ENCODE measurements at regions not wholly inside any gene's neighbourhood (a gene's known extent, or its start where the extent isn't known, plus 50 kb on each side); places are given as distances from the start of the nearest gene placed in this dataset.

- intact Hi-C loops (cut with micrococcal nuclease), result no loop called here
- no peak for TF ChIP-seq CTCF (IDR thresholded peaks at IDR 0.05)
- ChIA-PET CTCF (no interaction called here), POLR2A (no interaction called here)
- H3K4me1 Mint-ChIP-seq, result no peaks in the 10 kb centered on the region
- DNase-seq, result no peak
- no peaks in the 10 kb centered on the region for H3K9me3 Mint-ChIP-seq
- no peaks in the 10 kb centered on the region for H3K36me3 Mint-ChIP-seq (ENCODE audit: low read depth)
- H3K27ac Mint-ChIP-seq, result no peak overlapping the region
- ATAC-seq (ENCODE audit: low read depth), result no peak
- no peak overlapping the region for H3K4me3 Mint-ChIP-seq
- H3K27me3 Mint-ChIP-seq, result no peaks in the 10 kb centered on the region
Observed at GRCh38 chr6:21868226-21868625, 274.7 kb downstream of the SOX4 start.

- CTCF ChIA-PET, result no interaction called here
- no peak for DNase-seq
- H3K9me3 Mint-ChIP-seq, result no peaks in the 10 kb centered on the region
- ATAC-seq (ENCODE audit: low read depth), result no peak
- no peaks in the 10 kb centered on the region for H3K27me3 Mint-ChIP-seq
- POLR2A ChIA-PET, result no interaction called here
- H3K36me3 Mint-ChIP-seq (ENCODE audit: low read depth), result no peaks in the 10 kb centered on the region
- no peak overlapping the region for H3K4me3 Mint-ChIP-seq
- no peaks in the 10 kb centered on the region for H3K4me1 Mint-ChIP-seq
- intact Hi-C loops (cut with micrococcal nuclease), result no loop called here
- TF ChIP-seq CTCF (IDR thresholded peaks at IDR 0.05), result no peak
- H3K27ac Mint-ChIP-seq, result no peak overlapping the region
Observed at GRCh38 chr6:21869085-21869771, 275.7 kb downstream of the SOX4 start.

- no peak for TF ChIP-seq CTCF (IDR thresholded peaks at IDR 0.05)
- H3K27me3 Mint-ChIP-seq, result no peaks in the 10 kb centered on the region
- intact Hi-C loops (cut with micrococcal nuclease), result no loop called here
- ChIA-PET CTCF (no interaction called here), POLR2A (interaction anchor here (0.6 kb wide), 1 partner anchor 151 kb away, joined by 8 read pairs; no protein-coding TSS in a partner anchor)
- no peaks in the 10 kb centered on the region for H3K4me1 Mint-ChIP-seq
- no peaks in the 10 kb centered on the region for H3K36me3 Mint-ChIP-seq (ENCODE audit: low read depth)
- ATAC-seq (ENCODE audit: low read depth) (no peak), DNase-seq (no peak)
- H3K9me3 Mint-ChIP-seq, result no peaks in the 10 kb centered on the region
- H3K27ac Mint-ChIP-seq, result no peak overlapping the region
- no peak overlapping the region for H3K4me3 Mint-ChIP-seq
Observed at GRCh38 chr6:21870076-21870730, 276.7 kb downstream of the SOX4 start.

DNA sequence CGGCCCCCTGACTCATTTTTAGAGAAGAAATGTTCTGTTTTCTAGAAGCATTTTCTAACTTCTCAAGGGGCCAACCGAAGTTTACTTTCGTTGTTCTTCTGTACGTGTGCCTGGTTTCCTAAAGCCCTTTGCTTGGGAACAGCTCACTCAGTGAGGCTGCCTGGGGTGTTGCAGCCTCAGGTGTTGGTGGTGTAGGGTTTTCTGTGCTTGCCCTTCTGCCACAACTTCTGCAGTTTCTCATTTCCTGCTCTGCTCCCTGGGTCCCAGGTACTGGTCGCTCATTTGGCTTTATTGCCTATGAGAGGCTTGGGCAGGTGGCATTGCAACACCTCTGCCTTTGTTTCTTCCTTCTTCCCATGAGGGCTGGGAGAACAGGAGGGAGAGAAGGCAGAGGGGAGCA, 278.3 kb downstream of the SOX4 start:
- Mint-ChIP-seq H3K9me3 (no peaks in the 10 kb centered on the region), H3K27ac (no peak overlapping the region), H3K27me3 (no peaks in the 10 kb centered on the region), H3K4me3 (no peak overlapping the region), H3K4me1 (no peaks in the 10 kb centered on the region), H3K36me3 (ENCODE audit: low read depth) (no peaks in the 10 kb centered on the region)
- no peak for TF ChIP-seq CTCF (IDR thresholded peaks at IDR 0.05)
- CTCF ChIA-PET, result no interaction called here
- POLR2A ChIA-PET, result no interaction called here
- DNase-seq (no peak), ATAC-seq (ENCODE audit: low read depth) (no peak)
- intact Hi-C loops (cut with micrococcal nuclease), result no loop called here

- no peak for TF ChIP-seq CTCF (IDR thresholded peaks at IDR 0.05)
- Mint-ChIP-seq H3K27me3 (no peaks in the 10 kb centered on the region), H3K9me3 (no peaks in the 10 kb centered on the region), H3K36me3 (ENCODE audit: low read depth) (no peaks in the 10 kb centered on the region), H3K4me1 (no peaks in the 10 kb centered on the region), H3K27ac (no peak overlapping the region), H3K4me3 (no peak overlapping the region)
- DNase-seq (no peak), ATAC-seq (ENCODE audit: low read depth) (no peak)
- intact Hi-C loops (cut with micrococcal nuclease), result no loop called here
- POLR2A ChIA-PET, result no interaction called here
- CTCF ChIA-PET, result no interaction called here
Observed at GRCh38 chr6:21872749-21873148, 279.2 kb downstream of the SOX4 start.

Measured in activated B cell treated with CpG ODN at 0.5 μM for 24 hours (primary cell).